ENCODE measurements at regions not wholly inside any gene's neighbourhood (a gene's known extent, or its start where the extent isn't known, plus 50 kb on each side); places are given as distances from the start of the nearest gene placed in this dataset.
A peak's percentile ranks its signal among the peaks of the same experiment; 100 is the strongest.

DNA sequence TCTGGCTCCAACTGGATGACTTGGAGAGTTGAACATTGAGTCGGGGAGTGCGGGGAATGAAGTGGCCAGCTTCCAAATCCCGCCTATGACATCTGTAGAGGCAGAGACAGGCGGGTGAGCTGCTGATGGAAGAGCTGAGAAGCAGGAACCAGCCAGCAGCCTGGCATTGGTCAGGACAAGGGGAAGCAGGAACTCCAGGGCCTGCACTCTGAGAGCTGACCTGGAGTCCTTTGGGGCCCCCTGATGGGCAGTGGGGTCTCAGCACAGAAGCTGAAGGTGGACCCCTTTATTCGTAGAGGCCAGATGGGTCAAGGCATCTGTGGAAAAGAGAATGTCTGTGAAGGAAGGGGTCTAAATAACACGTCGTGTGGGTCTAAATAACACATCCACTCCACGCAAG, 57.0 kb downstream of the SEC61G start:
- DNase-seq = no peak

DNA sequence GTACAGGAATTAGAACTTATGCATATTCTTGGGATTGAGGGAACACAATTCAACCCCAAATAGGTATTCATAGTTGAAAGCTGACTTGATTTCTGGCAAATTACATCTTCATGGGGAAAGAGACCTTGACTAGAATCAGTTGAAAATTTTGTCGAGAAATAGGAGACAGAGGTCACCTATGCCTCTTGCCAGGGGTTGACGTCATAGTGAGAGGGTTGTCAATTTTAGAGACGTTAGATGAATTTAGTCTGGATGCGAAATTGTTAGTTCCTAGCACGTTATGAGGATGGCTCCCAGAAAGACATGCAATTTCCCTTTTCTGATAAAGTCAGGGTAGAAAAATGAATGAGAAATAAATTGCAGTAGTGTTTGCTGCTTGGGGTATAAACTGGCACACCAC, 59.3 kb downstream of the SEC61G start:
- DNase-seq = no peak

DNA sequence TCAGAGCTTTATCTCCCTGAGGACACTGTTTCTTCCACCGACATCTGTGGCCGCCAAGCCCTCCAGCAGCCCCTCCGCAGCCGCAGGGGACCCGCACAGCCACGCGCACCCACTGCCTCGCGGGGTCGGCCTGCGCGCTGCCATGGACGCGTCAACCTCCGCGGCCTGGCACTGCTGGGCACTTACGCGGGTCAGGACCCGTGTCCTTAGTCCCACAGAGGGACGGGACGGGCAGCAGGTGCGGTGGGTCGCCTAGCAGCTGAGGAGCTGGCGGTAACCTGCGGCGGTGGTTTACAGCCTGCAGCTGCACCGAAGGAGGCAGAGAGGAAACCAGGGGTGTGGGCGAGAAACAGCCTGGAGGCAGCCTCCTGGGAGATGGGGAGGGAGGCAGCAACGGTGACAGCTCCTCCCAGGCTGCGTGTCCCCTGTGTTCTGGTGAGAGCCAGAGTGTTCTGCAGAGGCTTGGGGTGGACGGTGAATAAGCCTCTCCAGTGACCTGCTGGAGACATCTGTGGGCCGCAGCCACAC, 61.3 kb downstream of the SEC61G start:
- DNase-seq = no peak

DNA sequence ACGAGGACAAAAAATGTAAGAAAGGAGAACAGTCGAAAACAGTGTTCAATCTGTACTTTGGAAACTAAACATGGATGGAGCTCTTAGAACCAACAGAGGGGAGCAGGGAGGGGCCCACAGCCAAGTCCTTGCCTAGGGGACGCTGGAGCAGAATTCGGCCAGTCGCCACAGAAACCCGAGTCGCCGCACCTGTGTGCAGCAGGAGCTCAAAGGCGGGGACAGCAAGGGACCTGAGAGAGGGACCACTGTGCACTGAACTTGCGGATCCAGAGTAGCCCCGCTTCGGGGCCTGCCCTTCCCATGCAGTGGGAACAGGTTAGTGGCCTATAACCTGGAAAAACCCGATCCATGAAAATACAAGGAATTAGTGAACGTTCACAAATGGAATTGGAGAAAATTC, 68.1 kb downstream of the SEC61G start:
- no peak for DNase-seq

DNA sequence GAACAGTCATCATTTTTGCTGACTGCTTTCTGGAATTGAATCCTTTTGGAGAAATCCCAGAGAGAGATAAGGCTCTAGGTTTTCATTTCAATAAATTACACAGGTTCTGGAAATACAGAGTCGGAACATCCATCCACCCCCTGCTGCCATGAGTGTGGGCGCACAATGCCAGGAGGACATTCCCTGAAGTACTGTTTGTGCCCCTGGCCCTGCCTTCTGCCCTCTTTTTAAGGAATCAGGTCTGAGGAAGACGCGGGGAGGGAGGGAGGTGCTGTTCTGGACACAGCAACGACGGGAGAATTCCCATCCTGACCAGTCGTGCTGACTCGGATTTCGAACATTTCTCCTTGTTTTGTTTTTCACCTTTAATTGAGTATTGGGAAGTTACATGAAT, 69.0 kb downstream of the SEC61G start:
- DNase-seq = no peak

DNA sequence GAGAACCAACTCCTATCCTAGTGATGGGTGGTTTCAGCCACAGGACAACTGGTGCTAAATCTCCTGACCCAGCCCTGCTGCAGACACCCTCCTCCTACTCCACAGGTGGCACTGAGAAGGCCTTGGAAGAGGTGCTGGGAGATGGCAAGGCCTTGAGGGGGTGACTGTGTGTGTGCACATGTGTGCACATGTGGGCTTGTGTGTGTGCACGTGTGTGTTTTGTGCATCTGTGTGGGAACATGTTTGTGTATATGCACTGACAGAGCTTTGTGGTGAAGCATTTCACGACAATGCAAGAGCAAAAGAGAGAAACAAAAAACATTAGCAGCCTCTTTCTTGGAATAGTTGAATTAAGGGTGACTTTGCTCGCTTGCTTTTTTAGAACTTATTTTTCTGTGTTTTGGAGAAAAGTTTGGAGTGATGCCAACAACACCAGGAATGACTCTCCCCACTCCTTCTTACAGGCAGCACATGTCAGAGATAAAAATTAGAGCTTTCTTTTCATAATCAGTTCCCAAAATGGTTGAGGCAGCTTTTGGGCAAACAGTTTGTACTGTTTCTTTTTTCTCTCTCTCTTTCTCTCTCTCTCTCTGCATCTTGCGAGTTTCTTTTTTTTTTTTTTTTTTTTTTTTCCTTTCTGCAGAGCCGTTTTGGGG, 69.5 kb downstream of the SEC61G start:
- no peak for DNase-seq

DNA sequence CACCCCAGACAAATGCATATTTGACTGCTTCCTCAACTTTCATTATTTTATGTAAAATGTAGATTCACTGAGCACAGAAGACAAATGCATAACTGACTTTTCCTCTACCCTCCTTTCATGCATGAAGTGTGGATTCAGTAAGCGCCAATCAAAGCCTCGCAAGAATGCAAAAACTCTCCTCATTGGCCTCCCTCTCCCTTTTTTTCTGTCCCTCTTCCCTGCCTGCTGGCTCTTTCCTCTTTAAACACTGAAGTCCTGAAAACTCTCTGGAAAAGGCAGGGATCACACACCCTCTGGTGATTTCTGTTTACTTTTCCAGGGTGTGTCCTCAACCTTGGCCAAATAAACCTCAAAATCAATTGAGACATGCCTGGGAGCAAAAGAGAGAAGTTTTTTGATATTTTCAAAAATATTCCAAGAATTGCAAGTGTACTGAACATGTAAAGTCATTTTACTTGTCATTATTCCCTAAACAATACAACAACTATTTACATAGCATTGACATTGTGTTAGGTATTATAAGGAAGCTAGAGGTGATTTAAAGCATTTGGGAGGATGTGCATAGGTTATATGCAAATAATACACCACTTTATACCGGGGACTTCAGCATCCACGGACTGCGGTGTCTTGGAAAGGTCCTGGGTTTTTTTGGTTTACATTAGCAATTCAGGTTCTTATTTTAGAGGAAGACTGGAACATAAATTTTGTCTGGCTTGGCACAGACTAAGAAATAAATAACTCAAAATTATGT, 71.4 kb downstream of the SEC61G start:
- no peak for DNase-seq

DNA sequence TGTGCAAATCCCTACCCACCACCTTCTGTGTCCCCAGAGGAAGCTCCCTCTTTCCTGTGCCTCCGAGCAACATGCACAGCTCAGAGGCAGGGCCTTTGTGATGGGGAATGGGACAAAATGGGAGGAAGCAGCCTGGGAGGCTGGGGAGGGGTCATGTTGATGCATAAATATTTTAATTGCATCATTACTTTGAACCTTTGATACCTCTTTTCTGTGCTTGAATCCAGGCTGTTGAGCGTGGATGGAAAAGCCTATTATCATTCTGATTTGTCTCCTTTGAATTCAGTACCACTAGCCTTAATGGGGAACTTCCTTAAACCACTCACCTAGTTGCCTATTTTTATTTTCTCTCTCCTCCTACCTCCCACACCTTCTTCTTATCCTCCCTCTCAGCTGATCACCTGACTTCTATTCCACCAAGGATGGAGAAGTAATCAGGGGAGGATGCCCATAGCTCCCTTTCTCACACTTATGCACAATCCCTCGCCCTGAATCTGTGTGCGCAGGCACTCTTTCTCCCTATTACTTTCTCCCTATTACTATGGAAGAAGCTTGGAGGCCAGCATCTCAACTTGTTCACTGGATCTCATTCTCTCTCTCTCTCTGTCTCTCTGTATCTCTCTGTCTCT, 78.5 kb downstream of the SEC61G start:
- DNase-seq = no peak

DNA sequence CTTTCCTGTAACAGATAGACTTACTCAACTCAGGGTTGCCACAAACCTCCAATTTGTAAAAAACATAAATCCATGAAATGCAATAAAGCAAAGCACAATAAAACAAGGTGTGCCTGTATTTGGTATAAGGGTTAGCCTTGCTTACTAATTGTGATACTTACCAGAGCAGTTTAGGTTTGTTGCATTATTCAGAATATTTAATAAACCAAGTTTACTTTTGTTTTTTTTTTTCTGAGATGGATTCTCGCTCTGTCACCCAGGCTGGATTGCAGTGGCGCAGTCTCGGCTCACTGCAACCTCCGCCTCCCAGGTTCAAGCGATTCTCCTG, 79.6 kb downstream of the SEC61G start:
- DNase-seq = no peak

DNA sequence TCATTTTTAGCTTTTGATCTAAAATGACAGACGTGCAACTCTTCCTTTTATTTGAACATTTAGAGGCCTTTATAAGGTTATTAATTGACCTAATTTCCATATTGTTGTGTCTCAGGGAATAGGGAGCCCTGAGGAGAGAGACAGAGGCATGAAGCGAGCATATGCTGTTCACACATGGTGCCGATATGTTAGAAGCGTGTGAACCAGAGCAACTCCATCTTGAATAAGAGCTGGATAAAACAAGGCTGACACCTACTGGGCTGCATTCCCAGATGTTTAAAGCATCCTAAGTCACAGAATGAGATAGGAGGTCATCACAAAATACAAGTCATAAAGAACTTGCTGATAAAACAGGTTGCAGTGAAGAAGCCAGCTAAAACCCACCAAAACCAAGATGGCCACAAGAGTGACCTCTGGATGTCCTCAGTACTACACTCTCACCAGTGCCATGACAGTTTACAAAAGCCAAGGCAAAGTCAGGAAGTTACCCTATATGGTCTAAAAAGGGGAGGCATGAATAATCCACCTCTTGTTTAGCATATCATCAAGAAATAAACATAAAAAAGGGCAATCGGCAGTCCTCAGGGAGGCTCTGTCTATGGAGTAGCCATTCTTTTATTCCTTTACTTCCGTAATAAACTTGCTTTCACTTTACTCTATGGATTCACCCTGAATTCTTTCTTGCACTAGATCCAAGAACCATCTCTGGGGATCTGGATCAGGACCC, 80.1 kb downstream of the SEC61G start:
- DNase-seq = no peak

DNA sequence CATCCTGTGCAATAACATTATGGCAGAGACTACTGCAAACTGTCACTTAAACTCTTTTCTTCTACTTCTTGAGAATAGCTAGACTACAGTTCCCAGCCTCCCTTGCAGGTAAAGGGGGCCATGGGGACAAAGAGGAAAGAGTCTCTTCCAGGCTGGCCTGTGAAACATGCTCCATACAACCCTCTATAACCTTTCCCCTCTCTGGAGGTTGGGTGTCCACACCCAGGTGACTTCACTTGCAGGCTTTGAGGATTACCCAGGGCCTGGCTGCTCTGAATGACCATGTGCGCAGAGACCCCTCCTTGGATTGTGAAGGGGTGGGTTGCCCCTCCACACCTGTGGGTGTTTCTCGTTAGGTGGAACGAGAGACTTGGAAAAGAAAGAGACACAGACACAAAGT, 84.1 kb downstream of the SEC61G start:
- DNase-seq = no peak

DNA sequence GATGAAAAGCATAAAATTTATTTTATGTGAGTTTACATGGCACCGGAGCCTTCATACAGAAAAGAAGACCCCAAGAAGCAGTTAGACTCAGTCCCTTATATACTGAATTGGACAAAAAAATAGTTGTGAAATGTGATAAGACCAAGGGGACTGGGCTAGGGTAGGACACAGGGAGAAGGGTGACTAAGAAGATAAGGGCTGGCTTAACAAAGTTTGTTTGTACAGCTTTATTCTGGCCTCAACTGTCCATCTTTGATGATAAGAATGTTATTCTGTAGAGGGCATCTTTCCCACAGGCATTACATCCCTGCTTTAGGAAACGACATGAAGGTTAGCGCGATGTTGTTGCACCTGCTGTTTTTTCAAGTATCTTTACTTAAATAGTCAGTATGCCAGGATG, 86.5 kb downstream of the SEC61G start:
- DNase-seq = no peak

DNA sequence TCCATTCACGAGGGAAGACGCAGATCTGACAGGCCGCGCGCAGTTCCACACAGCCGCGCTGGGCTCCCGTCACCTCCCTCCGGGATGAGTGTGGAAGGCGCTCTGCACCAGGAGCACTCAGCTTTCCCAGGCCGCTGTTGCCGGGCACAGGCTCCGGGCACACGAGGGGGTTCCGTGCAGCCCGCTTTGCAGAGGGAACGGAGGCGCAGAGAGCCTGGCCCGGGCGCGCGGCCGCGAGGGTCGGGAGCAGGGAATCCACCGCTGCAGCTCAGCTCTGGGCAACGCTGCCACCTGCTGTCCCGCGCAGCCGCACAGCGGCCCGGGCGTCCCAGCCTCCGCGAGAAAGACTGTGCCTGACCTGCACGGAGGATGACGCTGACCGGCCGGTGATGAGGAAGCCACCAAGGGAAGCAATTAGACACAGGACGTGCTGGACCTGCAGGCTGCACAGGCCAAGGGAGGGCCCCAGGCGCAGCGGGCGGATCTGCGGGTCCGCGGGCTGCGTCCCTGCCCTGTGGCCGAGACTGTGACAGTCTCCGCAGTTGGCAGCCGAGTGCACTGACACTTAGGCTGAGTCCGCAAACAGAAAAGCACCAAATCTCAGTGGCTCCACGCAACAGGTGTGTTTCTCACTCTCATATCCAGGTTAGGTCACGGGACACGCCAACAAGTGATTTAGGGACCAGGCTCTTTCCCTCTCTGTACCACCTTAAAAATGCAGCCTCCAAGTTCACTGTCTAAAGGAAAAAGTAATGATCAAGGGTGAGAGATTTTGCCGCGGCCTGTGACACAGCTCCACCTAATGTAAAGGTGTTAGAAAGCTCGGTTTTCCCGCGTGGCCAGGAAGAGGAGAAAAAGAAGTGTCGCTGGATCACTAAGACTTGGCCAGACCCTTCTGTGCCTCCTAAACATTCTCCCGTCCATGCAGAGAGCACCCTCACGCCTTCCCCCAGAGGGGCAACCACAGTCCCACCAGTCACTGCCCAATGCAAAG, 94.5 kb downstream of the SEC61G start:
- DNase-seq = peak in 1 of 2 experiments; percentile 33

DNA sequence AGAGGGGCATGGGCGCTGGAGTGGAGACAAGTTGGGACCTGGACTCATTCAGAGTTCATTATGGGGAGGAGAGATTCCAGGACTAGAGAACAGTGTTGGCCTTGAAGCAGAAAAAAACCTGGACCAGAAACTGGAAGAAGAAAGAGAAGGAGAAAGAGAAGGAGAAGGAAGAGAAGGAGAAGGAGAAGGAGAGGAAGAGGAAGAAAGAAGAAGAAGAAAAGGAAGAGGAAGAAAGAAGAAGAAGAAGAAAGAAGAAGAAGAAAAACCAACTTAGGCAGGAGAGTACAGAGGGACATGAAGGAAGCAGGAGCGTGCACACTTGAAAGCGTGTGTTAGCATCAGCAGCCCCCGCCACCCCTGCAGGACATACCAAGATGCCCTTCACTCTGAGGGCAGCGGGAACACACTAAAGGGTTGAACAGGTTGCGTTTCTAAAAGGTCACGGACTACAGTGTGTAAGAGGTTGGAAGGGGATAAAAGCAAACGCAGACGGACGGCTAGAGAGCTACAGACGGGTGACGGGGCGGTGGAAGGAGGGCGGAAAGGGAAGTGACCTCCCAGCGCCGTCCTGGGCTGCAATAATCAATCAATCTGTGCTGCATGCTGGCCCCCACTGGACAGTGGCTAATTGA, 95.3 kb downstream of the SEC61G start:
- no peak for DNase-seq

DNA sequence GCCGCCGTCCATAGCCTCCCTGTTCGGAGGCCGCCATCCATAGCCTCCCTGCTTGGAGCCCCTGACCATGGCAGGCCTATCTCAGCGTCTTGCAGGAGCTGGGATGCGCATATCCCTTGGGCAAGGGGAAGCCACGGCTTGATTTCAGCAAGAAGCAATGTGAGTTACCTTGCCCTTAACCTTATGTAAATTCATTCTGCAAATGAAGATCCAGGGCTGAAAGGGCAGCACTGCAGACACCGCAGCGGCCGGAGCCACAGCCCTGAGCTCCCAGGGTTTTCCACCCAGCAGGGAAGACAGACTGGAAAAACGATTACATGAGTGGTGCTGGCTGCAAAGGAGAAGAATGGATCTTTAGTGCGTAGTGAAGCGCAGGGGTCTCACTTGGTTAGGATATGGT, 95.8 kb downstream of the SEC61G start:
- DNase-seq = no peak

DNA sequence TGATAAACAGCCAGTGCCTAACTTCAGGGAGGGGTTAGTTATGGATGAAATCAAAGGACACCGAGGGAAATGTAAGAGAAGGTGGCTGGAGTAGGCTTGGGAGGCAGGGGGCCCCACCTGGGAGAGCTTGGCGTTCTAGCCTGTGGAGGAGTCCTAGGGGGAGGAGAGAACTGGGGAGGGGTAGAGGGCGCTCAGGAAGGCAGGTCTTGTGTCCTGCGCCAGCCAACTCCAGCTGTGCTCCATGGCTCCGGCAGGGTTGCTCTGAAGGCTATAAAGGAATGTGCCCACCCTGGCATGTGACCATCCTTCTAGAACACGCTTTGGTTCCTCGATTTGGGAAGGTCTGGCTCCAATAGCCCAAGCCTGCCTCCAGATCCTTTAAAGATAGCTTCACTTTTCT, 96.3 kb downstream of the SEC61G start:
- no peak for DNase-seq

DNA sequence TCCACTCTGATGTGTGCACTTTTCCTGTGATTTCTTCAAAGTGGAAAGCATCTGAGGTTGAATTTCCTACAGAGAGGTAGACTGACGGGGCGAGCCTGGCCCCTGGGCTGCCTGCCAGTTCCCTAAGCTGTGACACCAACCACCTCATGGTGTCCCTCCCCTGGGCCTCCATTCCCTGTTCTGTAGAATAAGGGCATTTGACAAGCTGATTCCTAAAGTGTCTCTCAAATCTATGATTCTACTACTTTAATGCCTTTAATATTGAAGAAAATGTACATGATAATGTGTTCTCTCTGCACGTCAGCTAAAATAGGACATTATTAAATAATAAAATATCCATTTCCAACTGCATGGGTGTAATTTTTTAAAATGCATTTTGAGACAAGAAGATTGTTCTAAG, 105.1 kb downstream of the SEC61G start:
- no peak for DNase-seq

DNA sequence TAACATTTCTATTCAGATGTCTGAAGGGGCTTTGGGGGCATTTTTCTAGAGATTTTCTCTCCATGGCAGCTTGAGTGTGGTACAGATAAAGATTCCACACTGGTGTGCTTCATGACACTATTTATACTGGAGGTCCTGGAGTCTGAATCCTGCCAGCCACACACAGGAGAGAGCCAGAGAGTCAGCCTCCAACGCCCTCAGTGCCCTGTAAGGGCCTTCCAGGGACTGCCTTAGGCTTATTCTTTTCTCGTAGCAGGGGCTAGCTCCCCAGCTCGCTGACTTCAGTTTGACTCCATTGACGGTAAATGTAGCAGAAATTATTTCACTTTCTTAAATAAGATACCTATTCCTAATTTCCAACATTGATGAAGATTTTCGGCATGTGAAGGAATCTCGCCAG, 100.9 kb downstream of the VSTM2A start:
- no peak for DNase-seq

DNA sequence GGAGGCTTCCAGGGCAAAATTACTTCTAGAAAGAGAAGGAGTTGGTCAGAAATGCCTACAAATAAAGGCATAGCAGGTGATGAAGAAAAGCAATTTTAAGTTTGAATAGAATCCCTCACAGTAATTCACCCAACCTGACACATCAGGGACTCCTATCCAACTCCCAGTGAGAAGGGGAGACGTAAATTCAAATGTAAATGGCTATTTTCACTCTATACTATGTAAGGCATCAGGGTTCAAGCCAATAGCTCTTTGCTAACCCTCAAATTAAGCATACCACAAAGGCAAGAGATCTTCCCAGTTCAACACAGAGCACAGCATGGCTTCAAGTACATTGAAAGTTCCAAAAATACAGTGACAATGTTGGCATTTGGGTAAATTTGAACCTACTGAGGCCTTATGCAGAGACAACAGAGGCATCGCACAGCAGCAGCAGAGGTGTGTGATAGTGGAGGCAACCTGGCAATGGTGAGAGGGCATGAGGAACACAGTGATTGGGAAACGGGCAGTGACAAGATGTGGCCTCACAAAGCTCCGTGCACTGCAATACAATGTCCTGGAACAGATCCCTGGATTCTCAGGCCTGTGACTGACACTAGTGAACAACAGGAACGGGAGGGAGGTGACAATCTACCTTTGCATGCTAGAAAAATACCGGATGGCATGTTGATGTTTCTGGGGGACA, 95.7 kb downstream of the VSTM2A start:
- no peak for DNase-seq

DNA sequence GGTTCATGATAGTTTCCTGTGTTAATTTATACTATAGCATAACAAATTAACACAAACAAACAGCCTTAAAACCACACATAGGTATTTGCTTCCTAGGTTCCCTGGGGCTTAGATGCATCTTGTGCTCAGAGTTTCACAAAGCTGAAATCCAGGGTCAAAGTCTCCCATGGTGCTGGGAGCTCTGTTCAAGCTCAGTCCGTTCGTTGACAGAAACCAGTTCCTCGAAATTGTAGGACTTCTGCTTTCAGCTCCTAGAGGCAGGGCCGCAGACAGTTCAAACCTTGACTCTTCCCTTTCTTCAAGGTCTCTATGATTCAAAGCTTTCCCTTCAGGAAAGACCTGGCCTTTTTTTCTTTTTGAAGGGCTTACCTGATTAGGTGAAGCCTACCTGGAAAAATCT, 90.5 kb downstream of the VSTM2A start:
- no peak for DNase-seq

DNA sequence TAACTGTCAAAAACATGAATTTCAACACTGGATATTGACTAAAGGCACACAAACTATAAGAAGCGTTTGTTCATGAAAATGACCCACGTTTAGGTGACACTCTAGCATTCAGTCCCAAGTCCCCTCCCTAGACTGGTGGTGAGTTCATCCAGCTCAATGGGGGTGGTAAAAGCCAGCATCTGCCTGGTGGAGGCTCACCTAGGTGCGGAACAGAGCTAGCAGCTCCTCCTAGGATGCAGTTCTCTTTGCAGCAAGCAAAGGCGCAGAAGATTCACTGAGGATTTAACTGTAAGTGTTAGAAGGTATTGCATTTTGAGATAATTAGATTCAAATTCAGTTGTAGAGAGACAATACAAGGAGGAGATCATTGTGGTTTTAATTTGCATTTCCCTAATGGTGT, 87.6 kb downstream of the VSTM2A start:
- no peak for DNase-seq
